NB4 (cell line): ENCODE measurements at regions not wholly inside any gene's neighbourhood (a gene's known extent, or its start where the extent isn't known, plus 50 kb on each side); places are given as distances from the start of the nearest gene placed in this dataset.

Source experiments
- CTCF ChIP-seq: IDR thresholded peaks from one replicate; pipeline ENCODE4 v1.5.1; 2012; ENCODE audit warnings: low read depth, low read length
- POLR2A ChIP-seq: IDR thresholded peaks from 2 replicates; pipeline ENCODE4 v1.6.1; 2011; ENCODE audit warnings: mild to moderate bottlenecking; ENCODE audit not compliant: insufficient read length; ENCODE audit errors: extremely low read depth
- TF ChIP-seq, protein P1 (sequence below): IDR thresholded peaks from 2 replicates; pipeline ENCODE4 v1.6.1; 2011; ENCODE audit warnings: low read depth, low read length

GRCh38 chr2:40642237-40642636 lies 190.3 kb upstream of the SLC8A1 start:
- TF ChIP-seq CTCF (no peak), POLR2A (no peak)
- TF ChIP-seq, protein P1, sequence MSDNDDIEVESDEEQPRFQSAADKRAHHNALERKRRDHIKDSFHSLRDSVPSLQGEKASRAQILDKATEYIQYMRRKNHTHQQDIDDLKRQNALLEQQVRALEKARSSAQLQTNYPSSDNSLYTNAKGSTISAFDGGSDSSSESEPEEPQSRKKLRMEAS: no peak
